HG02759 (cell line): ENCODE measurements at regions not wholly inside any gene's neighbourhood (a gene's known extent, or its start where the extent isn't known, plus 50 kb on each side); places are given as distances from the start of the nearest gene placed in this dataset.
"Not testable (repeated sequence)": the region's sequence is repeated elsewhere in the genome, so short reads cannot be mapped to it uniquely, and the experiment has no call there.

Experiments used
- ATAC-seq: cut with Tn5 transposase; IDR thresholded peaks from one replicate; pipeline ENCODE4 v1.9.1; 2021; ENCODE audit warnings: mild to moderate bottlenecking, moderate library complexity; ENCODE audit not compliant: unreplicated experiment

DNA sequence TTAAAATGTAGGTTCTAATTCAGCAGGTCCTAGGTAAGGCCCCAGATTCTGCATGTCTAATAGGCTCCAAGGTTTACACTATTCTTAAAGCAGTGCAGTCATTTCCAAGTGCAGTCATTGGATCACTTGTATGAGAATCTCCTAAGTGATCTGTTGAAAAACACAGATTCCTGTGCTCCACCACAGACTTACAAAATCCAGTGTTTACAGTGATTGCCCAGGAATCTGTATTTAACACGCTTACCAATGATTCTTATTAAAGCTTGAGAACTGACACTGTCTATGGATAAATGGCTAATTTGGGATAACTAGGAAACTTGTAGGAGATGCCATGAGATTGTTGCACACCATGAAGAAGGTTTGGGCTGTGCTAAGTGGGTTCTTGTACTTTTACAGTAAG is 104.6 kb upstream of the PLEKHG1 start:
- no peak for ATAC-seq

- ATAC-seq: no peak
These were observed 103.1 kb upstream of the PLEKHG1 start for GRCh38 chr6:150496629-150497028.

- ATAC-seq: no peak
These were observed 99.8 kb upstream of the PLEKHG1 start for GRCh38 chr6:150499882-150500312.

DNA sequence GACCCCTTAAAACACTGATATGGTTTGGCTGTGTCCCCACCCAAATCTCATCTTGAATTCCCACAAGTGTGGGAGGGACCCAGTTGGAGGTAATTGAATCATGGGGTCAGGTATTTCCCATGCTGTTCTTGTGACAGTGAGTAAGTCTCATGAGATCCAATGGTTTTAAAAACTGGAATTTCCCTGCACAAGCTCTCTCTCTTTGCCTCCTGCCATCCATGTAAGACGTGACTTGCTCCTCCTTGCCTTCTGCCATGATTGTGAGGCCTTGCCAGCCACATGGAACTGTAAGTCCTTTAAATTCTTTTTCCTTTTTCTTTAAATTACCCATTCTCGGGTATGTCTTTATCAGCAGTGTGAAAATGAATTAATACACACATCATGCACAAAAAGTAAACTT is 99.1 kb upstream of the PLEKHG1 start:
- ATAC-seq: not testable (repeated sequence)

DNA sequence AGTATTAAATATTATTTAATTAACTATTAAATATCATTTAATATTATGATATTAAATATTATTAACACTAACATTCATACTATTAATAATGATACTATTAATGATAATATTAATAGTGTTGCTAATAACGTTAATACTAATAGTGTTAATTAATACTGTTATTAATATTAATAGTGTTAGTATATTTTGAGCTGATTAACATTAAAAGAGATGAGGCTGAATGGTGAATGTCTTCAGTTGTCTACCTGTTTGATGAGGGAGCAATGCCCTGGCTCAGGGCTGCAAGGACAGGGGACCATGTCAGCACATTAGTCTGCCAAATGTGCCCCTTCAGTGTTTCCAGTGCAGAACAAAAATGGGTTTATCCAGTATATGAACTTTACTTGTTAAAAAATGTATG is 96.6 kb upstream of the PLEKHG1 start:
- no peak for ATAC-seq

- ATAC-seq: no peak
These were observed 95.9 kb upstream of the PLEKHG1 start for GRCh38 chr6:150503586-150504339.

- not testable (repeated sequence) for ATAC-seq
These were observed 92.3 kb upstream of the PLEKHG1 start for GRCh38 chr6:150507361-150507760.

DNA sequence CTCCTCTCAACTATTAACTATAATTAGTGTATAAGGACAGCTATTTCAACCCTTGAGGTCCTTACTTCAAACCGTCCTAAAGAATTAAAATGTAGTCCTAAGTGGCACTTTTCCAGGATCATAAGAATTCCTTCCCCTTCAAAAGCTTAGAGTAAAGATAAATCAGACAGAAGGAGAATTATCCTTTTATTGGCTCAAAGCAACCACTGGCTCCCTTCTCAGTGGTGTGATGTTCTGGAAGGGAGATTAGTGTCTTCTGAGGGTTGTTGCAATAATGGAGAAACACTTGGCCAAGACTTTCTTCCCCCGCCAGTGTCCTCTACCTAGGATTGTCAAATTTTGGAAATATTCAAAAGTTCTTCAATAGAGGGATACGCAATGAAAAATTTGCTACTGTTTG is 89.1 kb upstream of the PLEKHG1 start:
- no peak for ATAC-seq

DNA sequence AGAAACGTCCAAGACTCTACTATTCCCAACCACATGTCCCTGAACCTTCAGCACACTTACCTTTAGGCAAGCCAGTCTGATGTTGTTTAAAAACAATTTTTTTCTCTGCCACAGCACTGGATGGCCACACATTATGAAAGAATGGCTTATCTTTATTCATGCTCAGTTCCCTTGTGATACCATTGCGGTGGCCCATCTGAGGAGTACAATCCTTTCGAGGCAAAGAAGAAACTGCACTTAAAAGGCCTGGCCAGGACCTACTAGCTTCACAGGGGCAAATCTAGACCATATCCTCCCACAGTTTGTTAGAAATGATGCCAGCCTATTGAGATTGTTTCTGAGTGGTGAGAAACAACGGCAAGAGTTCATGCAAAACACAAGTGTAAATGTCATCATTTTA is 88.4 kb upstream of the PLEKHG1 start:
- ATAC-seq: no peak

- no peak for ATAC-seq
These were observed 84.8 kb upstream of the PLEKHG1 start for GRCh38 chr6:150514806-150515380.

- no peak for ATAC-seq
These were observed 83.5 kb upstream of the PLEKHG1 start for GRCh38 chr6:150516199-150516598.

DNA sequence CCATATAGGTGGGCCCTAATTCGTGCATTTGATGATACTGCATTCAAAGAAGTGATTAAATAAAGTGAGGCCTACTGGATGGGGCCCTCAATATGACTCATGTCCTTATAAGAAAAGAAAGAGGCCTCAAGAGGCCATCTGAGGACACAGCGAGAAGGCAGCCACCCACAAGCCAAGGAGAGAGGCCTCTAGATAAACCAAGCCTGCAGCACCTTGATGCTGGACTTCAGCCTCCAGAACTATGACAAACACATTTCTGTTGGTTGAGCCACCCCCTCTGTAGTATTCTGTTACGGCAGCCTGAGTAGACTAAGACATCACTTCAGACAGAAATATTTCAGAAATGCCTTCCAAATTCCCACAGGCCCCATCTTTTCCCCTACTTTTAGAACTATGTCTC is 82.5 kb upstream of the PLEKHG1 start:
- no peak for ATAC-seq

DNA sequence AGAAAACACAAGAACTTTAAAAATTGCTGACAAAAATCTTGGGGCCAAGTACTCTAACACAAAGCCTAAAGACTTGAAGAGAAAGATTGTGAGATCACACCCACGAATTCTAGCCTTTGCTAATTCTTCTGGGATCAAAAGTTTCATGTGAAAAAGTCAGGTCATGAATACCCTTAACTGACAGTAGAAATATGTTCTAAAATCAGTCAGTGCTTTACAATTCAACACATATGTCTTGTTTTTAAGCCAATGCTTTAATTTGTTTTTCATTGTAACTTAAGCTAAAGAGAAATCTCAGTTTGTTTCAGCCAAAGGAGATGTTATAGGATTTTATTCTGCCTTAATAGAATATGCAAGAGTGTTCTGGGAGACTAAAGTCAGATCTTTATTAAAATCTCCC is 78.2 kb upstream of the PLEKHG1 start:
- ATAC-seq: no peak

- ATAC-seq: not testable (repeated sequence)
These were observed 76.5 kb upstream of the PLEKHG1 start for GRCh38 chr6:150523216-150523615.

GRCh38 chr6:150525300-150525699 is 74.4 kb upstream of the PLEKHG1 start:
- ATAC-seq: no peak

- ATAC-seq: no peak
These were observed 72.6 kb upstream of the PLEKHG1 start for GRCh38 chr6:150527100-150527499.

DNA sequence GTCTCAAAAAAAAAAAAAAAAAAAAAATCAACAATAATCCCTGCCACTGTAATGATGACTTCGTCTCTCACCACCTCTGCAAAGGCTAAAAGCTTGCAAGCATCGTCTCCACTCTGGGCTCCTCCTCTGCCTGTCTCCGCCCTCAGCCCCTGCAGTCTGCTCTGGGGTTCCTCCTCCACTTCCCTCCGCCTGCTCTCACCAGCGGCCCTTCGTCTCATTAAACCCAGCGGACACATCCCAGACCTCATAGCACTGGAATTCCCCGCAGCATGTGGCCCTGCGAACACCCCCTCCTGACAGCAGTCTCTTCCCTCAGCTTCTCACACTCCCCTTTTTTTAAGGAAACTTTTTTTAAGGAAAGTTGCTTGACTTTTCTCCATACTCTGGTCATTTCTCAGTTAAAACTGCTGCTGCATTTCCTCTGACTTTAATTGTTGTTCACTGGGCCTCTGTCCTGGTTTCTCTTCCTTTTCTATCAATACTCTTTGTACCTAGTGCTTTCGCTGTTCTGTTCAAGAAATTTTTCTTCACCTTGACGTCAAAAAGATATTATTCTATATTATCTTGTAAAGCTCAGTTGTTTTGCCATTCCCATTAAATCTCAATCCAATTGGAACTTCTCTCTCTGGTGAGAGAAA is 70.9 kb upstream of the PLEKHG1 start:
- ATAC-seq: no peak

- no peak for ATAC-seq
These were observed 70.0 kb upstream of the PLEKHG1 start for GRCh38 chr6:150529646-150530045.

GRCh38 chr6:150531957-150532356 is 67.7 kb upstream of the PLEKHG1 start:
- ATAC-seq: no peak

DNA sequence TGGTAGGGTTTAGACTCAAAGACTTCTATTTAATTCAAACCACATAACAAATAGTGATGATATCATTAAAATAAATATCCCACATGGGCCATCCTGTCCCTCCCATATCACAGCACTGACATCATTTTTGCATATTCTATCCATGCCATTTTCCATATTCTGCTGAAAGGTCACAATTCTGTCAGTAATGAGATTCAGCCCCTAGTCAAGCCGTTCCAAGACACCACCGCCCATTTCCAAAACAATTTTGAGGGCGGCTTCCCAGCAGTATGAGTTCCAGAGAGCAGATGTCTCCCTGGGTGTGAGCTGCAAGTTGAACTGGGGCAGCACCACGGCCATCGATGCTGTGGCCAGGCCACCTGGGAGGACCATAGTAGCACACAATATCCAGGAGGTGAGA is 65.1 kb upstream of the PLEKHG1 start:
- ATAC-seq: no peak

GRCh38 chr6:150535151-150535804 is 64.4 kb upstream of the PLEKHG1 start:
- no peak for ATAC-seq

DNA sequence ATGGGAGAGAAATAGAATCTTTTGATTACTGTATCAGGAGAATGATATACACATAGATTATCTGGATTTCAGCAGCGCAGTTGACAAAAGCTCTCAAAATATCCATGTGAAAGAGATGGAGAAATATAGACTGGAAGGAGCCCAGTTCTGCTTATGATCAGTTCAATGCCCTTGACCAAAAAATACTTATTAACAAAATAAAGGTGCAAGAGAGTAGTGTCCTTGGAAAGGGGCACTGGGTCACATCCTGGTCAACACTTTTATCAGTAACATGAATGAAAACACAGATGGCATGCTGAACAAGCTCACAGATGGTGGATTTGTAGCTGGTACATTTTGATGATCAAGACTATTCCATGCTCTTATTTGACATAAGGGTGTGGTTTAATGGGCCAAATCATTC is 63.9 kb upstream of the PLEKHG1 start:
- ATAC-seq: no peak
